Caco-2 (cell line): ENCODE measurements at regions not wholly inside any gene's neighbourhood (a gene's known extent, or its start where the extent isn't known, plus 50 kb on each side); places are given as distances from the start of the nearest gene placed in this dataset.

Experiments
- BruUV-seq: library from RNA; stranded (reverse); fragments of 400-500 nt; replicated peaks from 2 replicates; lab custom pipeline; 2021; lab: Mats Ljungman, UMichigan
- CTCF ChIA-PET: fragments of 300-600 bp; sonication (Branson Sonifier 250); formaldehyde crosslinking; loops from one replicate; lab custom pipeline; 2022; ENCODE audit warnings: antibody characterized with exemption; lab: Charles Lee
- POLR2A ChIA-PET: fragments of 300-600 bp; sonication (Branson Sonifier 250); formaldehyde crosslinking; loops from one replicate; lab custom pipeline; 2022; ENCODE audit warnings: antibody characterized with exemption; lab: Charles Lee
- DNase-seq, 2 experiments: peaks; one replicate each; pipeline versions ENCODE4 v3.0.0 to v3.0.0-alpha.2; 2020 to 2022
- H3K27me3 ChIP-seq: replicated peaks from 2 replicates; pipeline ENCODE4 v1.6.0; 2011; ENCODE audit warnings: low read length; ENCODE audit not compliant: control insufficient read depth, insufficient read depth
- H3K36me3 ChIP-seq: 2 replicates; pipeline ENCODE4 v1.5.1; 2011; ENCODE audit warnings: low read length; ENCODE audit not compliant: control insufficient read depth, insufficient read depth
- H3K4me1 ChIP-seq: fragments of 250-450 bp; sonication (Bioruptor Pico); 2 replicates; pipeline ENCODE4 v1.5.1; 2020; ENCODE audit warnings: mild to moderate bottlenecking
- H3K4me3 ChIP-seq: 2 replicates; pipeline ENCODE4 v1.5.1; 2011; ENCODE audit warnings: low read depth, mild to moderate bottlenecking, control low read depth, low read length
- H3K9me3 ChIP-seq: fragments of 250-450 bp; sonication (Bioruptor Pico); 2 replicates; pipeline ENCODE4 v1.5.1; 2020; ENCODE audit warnings: mild to moderate bottlenecking, moderate library complexity
- H3K27ac Mint-ChIP-seq: one replicate; pipeline ENCODE4 v1.8.0; 2022; ENCODE audit warnings: mixed read lengths; ENCODE audit not compliant: unreplicated experiment
- H3K27me3 Mint-ChIP-seq: one replicate; pipeline ENCODE4 v1.8.0; 2022; ENCODE audit warnings: mixed read lengths; ENCODE audit not compliant: insufficient read depth, unreplicated experiment
- H3K36me3 Mint-ChIP-seq: one replicate; pipeline ENCODE4 v1.8.0; 2022; ENCODE audit warnings: mild to moderate bottlenecking, mixed read lengths; ENCODE audit not compliant: insufficient read depth, unreplicated experiment
- H3K4me1 Mint-ChIP-seq: one replicate; pipeline ENCODE4 v1.8.0; 2022; ENCODE audit warnings: low read depth, mixed read lengths; ENCODE audit not compliant: unreplicated experiment
- H3K4me3 Mint-ChIP-seq: one replicate; pipeline ENCODE4 v1.8.0; 2022; ENCODE audit warnings: mild to moderate bottlenecking, moderate library complexity, mixed read lengths; ENCODE audit not compliant: unreplicated experiment
- H3K9me3 Mint-ChIP-seq: one replicate; pipeline ENCODE4 v1.8.0; 2022; ENCODE audit warnings: mixed read lengths; ENCODE audit not compliant: unreplicated experiment
- intact Hi-C: fragments of 100-400 bp; cut with micrococcal nuclease; formaldehyde crosslinking; loops from one replicate; pipeline ENCODE4 v1.10.0; 2022; ENCODE audit not compliant: unreplicated experiment
- TF ChIP-seq, protein P1 (sequence below), 2 experiments: fragments of 200-600 bp in 1 of 2; IDR thresholded peaks; 1 replicate in 1 of 2; 2 replicates in 1 of 2; pipeline versions ENCODE4 v1.5.1 to v1.8.0; 2011 to 2022; ENCODE audit warnings: antibody characterized with exemption in 1 of 2, control low read depth in 1 of 2, inconsistent platforms in 1 of 2, low read depth in 1 of 2, low read length in 1 of 2, mild to moderate bottlenecking in 1 of 2, moderate library complexity in 1 of 2; ENCODE audit not compliant: insufficient read depth in 1 of 2, severe bottlenecking in 1 of 2, unreplicated experiment in 1 of 2

DNA sequence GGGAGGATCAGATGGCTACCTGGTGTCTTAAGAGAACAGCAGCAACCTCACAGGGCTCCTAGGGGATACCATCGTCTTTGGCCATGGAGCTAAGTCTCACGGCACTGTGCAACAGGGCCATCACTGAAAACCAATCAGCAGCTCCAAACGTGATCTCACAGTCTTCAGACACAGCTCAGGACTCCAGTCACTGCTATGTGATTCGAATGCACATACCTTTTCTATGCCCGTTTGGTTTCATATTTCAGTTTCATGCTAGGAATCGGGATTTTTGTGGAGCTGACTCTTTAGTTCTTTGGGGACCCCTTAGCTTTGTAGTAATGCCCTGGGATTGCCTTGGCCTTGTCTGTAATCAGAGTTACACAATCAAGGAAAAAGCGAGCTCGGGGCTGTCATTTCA is 162.8 kb upstream of the CDH11 start:
- intact Hi-C loops = no loop called here
- DNase-seq = no peak
- no peaks in the 10 kb centered on the region for H3K9me3 ChIP-seq
- POLR2A ChIA-PET = no interaction called here
- CTCF ChIA-PET = no interaction called here
- Mint-ChIP-seq H3K9me3 (no peaks in the 10 kb centered on the region), H3K4me1 (no peaks in the 10 kb centered on the region), H3K27ac (no peak overlapping the region), H3K27me3 (peaks cover 10% of the 10 kb centered on the region), H3K4me3 (no peak overlapping the region), H3K36me3 (no peaks in the 10 kb centered on the region)
- H3K4me1 ChIP-seq = no peaks in the 10 kb centered on the region
- TF ChIP-seq, protein P1, sequence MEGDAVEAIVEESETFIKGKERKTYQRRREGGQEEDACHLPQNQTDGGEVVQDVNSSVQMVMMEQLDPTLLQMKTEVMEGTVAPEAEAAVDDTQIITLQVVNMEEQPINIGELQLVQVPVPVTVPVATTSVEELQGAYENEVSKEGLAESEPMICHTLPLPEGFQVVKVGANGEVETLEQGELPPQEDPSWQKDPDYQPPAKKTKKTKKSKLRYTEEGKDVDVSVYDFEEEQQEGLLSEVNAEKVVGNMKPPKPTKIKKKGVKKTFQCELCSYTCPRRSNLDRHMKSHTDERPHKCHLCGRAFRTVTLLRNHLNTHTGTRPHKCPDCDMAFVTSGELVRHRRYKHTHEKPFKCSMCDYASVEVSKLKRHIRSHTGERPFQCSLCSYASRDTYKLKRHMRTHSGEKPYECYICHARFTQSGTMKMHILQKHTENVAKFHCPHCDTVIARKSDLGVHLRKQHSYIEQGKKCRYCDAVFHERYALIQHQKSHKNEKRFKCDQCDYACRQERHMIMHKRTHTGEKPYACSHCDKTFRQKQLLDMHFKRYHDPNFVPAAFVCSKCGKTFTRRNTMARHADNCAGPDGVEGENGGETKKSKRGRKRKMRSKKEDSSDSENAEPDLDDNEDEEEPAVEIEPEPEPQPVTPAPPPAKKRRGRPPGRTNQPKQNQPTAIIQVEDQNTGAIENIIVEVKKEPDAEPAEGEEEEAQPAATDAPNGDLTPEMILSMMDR (IDR thresholded peaks at IDR 0.05; ENCODE audit: insufficient read depth in 1 of 2, low read depth in 1 of 2, low read length in 1 of 2, severe bottlenecking in 1 of 2, unreplicated experiment in 1 of 2) = no peak
- H3K36me3 ChIP-seq = no peaks in the 10 kb centered on the region
- BruUV-seq = no TSS peak
- 0 out of 2 replicates have a peak, but pooled peaks cover 1% of the 10 kb centered on the region for H3K27me3 ChIP-seq
- H3K4me3 ChIP-seq = no peak overlapping the region

DNA sequence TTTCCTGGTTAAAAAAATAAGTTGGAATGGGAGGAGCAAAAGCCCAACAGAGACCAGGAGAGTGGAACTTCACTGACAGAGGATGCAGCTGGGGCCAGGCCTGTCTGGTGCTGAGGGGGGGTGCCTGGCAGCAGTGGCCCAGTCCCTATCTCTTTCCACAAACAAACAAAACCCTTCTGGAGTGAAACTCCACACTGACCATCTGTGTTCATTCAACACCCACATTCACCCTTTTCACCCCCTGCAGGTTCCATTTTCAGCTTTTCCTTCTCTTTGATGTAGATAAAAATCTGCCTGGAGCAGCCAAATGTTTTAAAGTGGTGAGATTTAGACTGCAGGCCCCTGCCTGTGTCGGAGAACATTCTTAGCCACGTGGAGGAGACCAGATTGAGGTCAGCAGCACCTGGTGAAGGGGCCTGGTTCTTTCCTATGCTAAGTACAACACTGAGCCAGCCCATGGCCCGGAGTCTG is 161.4 kb upstream of the CDH11 start:
- H3K36me3 Mint-ChIP-seq = no peaks in the 10 kb centered on the region
- H3K36me3 ChIP-seq = no peaks in the 10 kb centered on the region
- no peak overlapping the region for H3K4me3 Mint-ChIP-seq
- H3K27ac Mint-ChIP-seq = no peak overlapping the region
- peaks cover 10% of the 10 kb centered on the region for H3K27me3 Mint-ChIP-seq
- TF ChIP-seq, protein P1 (IDR thresholded peaks at IDR 0.05; ENCODE audit: insufficient read depth in 1 of 2, low read depth in 1 of 2, low read length in 1 of 2, severe bottlenecking in 1 of 2, unreplicated experiment in 1 of 2) = no peak
- H3K9me3 Mint-ChIP-seq = no peaks in the 10 kb centered on the region
- DNase-seq = peak in 1 of 2 experiments; percentile 3
- H3K4me1 Mint-ChIP-seq = no peaks in the 10 kb centered on the region
- intact Hi-C loops = no loop called here
- H3K9me3 ChIP-seq = no peaks in the 10 kb centered on the region
- no TSS peak for BruUV-seq
- H3K4me3 ChIP-seq = no peak overlapping the region
- no peaks in the 10 kb centered on the region for H3K4me1 ChIP-seq
- ChIA-PET POLR2A (no interaction called here), CTCF (no interaction called here)
- 0 out of 2 replicates have a peak, but pooled peaks cover 1% of the 10 kb centered on the region for H3K27me3 ChIP-seq

DNA sequence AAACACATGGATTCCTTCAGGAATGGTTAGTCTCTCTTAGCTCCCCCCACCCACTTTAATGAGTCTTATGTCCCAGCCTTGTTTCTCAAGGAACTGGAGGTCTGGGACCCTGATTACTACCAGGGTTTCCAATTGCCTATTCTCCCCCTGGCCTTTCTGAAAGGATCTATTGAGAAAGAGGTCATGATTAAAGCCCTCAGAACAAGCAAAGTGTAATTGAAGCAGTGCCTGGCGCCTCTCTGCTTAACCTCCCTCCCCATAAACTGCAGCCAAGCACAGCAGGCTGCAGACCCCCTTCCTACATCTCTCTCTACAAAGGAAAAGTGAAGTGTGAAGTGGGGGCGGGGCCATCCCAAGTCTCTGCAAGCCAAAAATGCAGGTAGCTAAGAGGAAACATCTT is 159.7 kb upstream of the CDH11 start:
- H3K27me3 ChIP-seq = 0 out of 2 replicates have a peak, but pooled peaks cover 1% of the 10 kb centered on the region
- H3K4me1 ChIP-seq = no peaks in the 10 kb centered on the region
- no peaks in the 10 kb centered on the region for H3K9me3 ChIP-seq
- TF ChIP-seq, protein P1 (IDR thresholded peaks at IDR 0.05; ENCODE audit: insufficient read depth in 1 of 2, low read depth in 1 of 2, low read length in 1 of 2, severe bottlenecking in 1 of 2, unreplicated experiment in 1 of 2) = no peak
- H3K36me3 ChIP-seq = no peaks in the 10 kb centered on the region
- no peak overlapping the region for H3K4me3 ChIP-seq
- H3K27ac Mint-ChIP-seq = no peak overlapping the region
- ChIA-PET CTCF (no interaction called here), POLR2A (no interaction called here)
- H3K9me3 Mint-ChIP-seq = no peaks in the 10 kb centered on the region
- peaks cover 7% of the 10 kb centered on the region for H3K27me3 Mint-ChIP-seq
- no TSS peak for BruUV-seq
- no peak for DNase-seq
- no peaks in the 10 kb centered on the region for H3K36me3 Mint-ChIP-seq
- no peaks in the 10 kb centered on the region for H3K4me1 Mint-ChIP-seq
- no peak overlapping the region for H3K4me3 Mint-ChIP-seq
- intact Hi-C loops = no loop called here
